ENCODE measurements at regions not wholly inside any gene's neighbourhood (a gene's known extent, or its start where the extent isn't known, plus 50 kb on each side); places are given as distances from the start of the nearest gene placed in this dataset.
"Not testable (repeated sequence)": the region's sequence is repeated elsewhere in the genome, so short reads cannot be mapped to it uniquely, and the experiment has no call there.

DNA sequence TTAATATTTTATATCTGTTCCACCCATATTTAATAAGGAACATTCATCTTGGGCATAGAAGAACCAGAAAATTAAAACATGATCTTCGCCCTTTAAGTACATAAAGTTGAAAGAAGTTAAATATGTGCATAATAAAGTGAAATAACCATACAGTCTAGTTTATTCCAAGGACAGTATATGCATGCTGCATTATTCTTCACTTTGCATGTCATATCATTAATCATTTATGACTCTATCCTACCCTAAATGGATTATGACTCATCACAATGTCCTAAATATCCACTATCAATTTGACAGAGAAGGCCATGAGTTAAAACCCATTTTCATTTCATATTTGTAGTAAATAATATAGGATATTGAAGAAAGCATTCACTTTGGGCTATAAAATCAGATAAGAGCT is 576.5 kb upstream of the GNPDA2 start:
- DNase-seq (ENCODE audit: low spot score in 2 of 2) = no peak
- Mint-ChIP-seq H3K36me3 (no peaks in the 10 kb centered on the region), H3K9me3 (peaks cover 0 to 2% of the 10 kb centered on the region in 2 donors), H3K27ac (no peak overlapping the region)
- no peak for ATAC-seq

DNA sequence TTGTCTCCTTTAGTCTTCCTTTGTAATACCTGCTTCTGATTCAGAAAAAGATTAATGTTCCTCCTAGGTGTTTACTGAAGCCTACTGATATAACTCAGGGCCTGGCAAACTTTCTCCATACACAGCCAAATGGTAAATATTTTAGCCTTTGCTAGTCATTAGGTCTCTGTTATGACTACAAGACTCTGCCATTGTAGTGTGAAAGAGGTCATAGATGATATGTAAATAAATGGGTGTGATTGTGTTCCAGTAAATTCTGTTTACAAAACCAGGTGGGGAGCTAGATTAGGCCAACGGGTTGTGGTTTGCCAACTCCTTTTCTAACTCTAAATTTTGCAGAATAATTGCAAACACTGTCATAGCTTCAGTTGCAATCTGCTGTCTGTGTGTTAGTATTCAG is 568.1 kb upstream of the GNPDA2 start:
- ATAC-seq (no peak), DNase-seq (ENCODE audit: low spot score in 2 of 2) (no peak)
- no peak overlapping the region for H3K27ac Mint-ChIP-seq
- H3K36me3 Mint-ChIP-seq = peaks cover 0 to 12% of the 10 kb centered on the region in 2 donors
- H3K9me3 Mint-ChIP-seq = peaks cover 38 to 39% of the 10 kb centered on the region in 2 donors

DNA sequence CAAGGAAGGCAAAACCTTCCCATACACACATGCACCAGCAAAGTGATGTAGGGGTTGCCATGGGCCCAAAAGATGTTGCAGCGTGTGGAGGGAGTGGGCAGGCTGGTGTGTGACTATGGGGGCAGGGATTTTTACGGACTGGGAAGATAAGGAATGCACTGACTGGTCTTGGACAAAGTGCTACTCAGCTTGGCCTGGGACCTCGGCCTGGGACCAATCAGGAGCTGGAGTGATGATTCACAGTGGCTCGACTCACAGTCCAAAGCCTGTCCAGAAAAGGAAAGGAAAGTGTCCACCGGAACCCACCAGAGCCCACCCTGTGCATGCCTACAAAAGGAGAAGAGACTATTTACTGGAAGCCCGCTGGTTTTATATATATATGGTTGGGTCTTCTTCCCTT is 567.0 kb upstream of the GNPDA2 start:
- Mint-ChIP-seq H3K36me3 (peaks cover 0 to 12% of the 10 kb centered on the region in 2 donors), H3K27ac (no peak overlapping the region), H3K9me3 (peaks cover 38 to 39% of the 10 kb centered on the region in 2 donors)
- no peak for DNase-seq (ENCODE audit: low spot score in 2 of 2)
- ATAC-seq = no peak

DNA sequence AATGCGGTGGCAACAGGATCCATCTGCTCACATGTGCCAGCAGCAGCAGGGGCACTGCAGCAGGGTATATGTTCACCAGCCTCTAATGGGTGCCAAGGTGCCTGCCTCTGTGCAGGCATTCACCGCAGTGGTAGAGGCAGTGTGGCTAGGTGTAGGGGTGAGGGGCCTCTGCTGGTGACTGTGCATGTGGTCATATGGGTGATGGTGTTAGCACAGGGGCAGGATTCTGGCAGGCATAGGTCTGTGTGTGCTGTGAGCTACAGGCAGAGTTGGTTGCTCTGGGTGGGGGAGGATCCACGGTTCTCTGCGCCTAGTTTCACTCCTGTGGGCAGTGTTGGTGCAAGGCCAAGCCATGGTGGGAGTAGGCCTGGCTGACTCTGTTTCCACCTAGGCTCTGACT is 566.5 kb upstream of the GNPDA2 start:
- Mint-ChIP-seq H3K27ac (no peak overlapping the region), H3K36me3 (peaks cover 0 to 12% of the 10 kb centered on the region in 2 donors), H3K9me3 (peaks cover 37 to 38% of the 10 kb centered on the region in 2 donors)
- no peak for DNase-seq (ENCODE audit: low spot score in 2 of 2)
- ATAC-seq = no peak

DNA sequence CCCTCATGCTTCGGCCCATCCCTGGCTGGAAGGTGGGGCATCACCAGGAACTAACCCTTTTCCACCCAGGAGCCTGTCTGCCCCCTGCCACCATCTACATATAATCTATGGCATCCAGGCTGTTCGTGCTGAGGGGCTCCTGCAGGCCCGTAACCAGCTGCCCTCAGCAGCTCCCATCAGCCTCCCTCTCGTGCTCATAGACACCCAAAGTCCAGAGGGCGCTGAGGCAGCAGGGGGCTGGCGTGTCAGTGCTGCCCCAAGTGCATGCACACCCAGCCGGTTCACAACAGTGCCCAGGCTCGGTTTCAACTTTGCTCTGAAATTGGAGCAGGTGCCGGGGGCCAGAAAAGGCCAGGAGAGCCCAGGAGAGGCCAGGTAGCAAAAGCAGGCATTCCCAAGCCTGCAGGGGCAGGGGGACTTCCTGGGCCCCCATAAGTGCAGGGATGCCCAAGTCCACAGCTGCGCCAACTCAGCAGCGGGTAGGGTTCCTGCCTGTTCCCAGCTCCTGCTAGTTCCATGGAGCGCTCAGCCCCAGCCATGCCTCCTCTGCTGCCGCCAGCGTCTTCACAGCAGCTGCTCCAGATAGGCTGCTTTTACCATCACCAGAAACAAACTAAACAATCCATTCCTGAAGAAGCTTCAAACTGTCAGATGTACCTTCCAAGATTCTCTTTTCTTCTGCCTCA is 558.2 kb upstream of the GNPDA2 start:
- Mint-ChIP-seq H3K27ac (no peak overlapping the region), H3K9me3 (peaks cover 10 to 14% of the 10 kb centered on the region in 2 donors), H3K36me3 (peaks cover 0 to 4% of the 10 kb centered on the region in 2 donors)
- no peak for ATAC-seq
- no peak for DNase-seq (ENCODE audit: low spot score in 2 of 2)

DNA sequence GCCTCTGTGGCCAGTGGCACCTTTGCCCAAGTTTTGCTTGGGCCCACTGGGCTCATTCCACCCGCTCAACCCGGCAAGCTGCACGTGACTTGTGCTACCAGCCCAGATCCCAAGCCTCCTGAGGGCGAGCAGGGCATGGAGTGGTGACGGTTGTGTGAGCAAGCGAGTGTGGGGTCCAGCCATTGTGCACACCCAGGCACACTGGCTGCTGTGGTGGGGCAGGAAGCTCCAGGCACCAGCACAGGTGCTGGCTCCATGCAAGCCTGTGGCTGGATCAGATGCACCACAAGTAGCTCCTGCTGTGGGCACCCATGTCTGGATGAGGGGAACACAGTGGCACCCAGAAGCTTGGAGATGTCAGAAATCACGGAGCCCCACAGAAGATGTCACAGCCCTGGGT is 557.0 kb upstream of the GNPDA2 start:
- no peak for ATAC-seq
- H3K27ac Mint-ChIP-seq = no peak overlapping the region
- H3K9me3 Mint-ChIP-seq = peaks cover 10 to 14% of the 10 kb centered on the region in 2 donors

DNA sequence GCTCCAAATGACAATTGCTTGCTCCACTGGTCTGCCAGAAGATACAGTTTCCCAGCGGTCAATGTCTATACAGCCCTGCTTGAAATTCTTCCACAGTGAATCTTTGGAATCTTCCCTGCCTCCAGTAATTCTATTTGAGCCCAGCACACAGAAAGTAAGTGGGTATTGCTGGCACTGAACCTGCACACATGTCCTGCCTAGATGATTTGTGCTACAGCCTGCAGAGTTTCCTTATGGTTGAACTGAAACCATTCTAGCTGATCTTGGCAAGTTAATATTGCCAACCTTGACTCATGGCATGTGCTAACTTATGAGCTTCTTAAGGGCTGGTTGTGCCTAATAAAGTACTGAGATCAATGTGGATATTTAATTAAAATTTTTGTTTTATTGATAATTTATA is 553.8 kb upstream of the GNPDA2 start:
- ATAC-seq = no peak
- Mint-ChIP-seq H3K9me3 (peaks cover 4 to 5% of the 10 kb centered on the region in 2 donors), H3K36me3 (peaks cover 0 to 3% of the 10 kb centered on the region in 2 donors), H3K27ac (no peak overlapping the region)
- no peak for DNase-seq (ENCODE audit: low spot score in 2 of 2)

More for the DNA sequence above, 557.0 kb upstream of the GNPDA2 start:
- H3K36me3 Mint-ChIP-seq = peaks cover 0 to 4% of the 10 kb centered on the region in 2 donors
- DNase-seq (ENCODE audit: low spot score in 2 of 2) = no peak

DNA sequence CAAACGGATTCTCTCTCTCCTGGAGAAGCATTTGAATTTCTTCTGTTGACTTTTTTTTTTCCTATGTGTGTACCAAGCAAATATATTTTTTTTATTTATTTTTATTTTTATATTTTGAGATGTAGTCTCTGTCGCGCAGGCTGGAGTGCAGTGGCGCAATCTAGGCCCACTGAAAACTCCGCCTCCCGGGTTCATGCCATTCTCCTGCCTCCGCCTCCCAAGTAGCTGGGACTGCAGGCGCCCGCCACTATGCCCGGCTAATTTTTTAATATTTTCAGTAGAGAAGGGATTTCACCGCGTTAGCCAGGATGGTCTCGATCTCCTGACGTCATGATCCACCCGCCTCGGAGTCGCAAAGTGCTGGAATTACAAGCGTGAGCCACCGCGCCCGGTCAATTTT is 549.5 kb upstream of the GNPDA2 start:
- ATAC-seq (no peak), DNase-seq (ENCODE audit: low spot score in 2 of 2) (no peak)
- H3K36me3 Mint-ChIP-seq = no peaks in the 10 kb centered on the region
- no peak overlapping the region for H3K27ac Mint-ChIP-seq
- H3K9me3 Mint-ChIP-seq = peaks cover 13 to 26% of the 10 kb centered on the region in 2 donors

DNA sequence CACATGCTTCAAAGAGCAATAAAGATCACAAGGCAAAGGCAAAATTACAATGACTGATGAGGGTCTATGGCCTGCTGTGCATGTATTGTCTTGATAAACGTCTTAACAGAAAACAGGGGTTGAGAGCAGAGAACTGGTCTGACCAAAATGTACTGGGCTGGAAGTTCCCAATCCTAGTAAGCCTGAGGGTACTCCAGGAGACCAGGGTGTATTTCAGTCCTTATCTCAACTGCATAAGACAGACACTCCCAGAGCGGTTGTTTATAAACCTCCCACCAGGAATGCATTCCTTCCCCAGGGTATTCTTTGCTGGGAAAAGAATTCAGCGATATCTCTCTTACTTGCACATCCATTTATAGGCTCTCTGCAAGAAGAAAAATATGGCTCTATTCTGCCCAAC is 521.8 kb upstream of the GNPDA2 start:
- peaks cover 15 to 16% of the 10 kb centered on the region in 2 donors for H3K9me3 Mint-ChIP-seq
- ATAC-seq; DNase-seq (ENCODE audit: low spot score in 2 of 2); H3K27ac Mint-ChIP-seq; H3K36me3 Mint-ChIP-seq: not testable (repeated sequence)

DNA sequence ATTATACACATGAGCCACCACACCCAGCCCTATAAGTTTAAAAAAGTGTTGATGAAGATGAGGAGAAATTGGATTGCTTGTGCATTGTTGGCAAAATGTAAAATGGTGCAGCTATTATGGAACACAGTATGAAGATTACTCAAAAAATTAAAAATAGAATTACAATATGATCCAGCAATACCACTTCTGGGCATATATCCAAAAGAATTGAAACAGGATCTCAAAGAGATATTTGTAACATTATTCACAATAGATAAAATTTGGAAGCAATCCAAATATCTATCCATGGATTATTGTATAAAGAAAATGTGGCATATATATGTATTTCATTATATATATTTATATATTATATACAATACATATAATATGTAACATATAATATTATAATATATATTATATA is 515.6 kb upstream of the GNPDA2 start:
- peaks cover 8 to 10% of the 10 kb centered on the region in 2 donors for H3K9me3 Mint-ChIP-seq
- no peak for ATAC-seq
- no peaks in the 10 kb centered on the region for H3K36me3 Mint-ChIP-seq
- no peak overlapping the region for H3K27ac Mint-ChIP-seq
- no peak for DNase-seq (ENCODE audit: low spot score in 2 of 2)

DNA sequence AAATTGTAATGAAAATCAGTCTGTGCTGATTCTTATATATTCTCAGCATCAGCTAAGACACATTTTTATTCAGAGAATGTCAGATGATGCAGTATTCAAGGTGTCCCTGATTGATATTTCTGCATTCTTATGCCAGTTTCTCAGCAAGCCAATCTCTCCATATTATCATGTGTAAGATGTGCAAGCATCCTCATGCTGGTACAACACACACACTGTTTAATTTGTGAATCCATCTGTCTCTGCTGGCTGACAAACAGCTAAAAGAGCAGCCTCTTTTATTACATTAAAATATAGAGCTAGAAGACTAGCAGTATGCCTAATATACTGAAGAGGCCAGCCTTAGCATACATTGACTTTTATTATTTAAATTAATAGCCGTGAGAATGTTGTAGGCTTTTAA is 502.9 kb upstream of the GNPDA2 start:
- Mint-ChIP-seq H3K27ac (no peak overlapping the region), H3K9me3 (peaks cover 4 to 5% of the 10 kb centered on the region in 2 donors), H3K36me3 (no peaks in the 10 kb centered on the region)
- ATAC-seq = no peak
- no peak for DNase-seq (ENCODE audit: low spot score in 2 of 2)

DNA sequence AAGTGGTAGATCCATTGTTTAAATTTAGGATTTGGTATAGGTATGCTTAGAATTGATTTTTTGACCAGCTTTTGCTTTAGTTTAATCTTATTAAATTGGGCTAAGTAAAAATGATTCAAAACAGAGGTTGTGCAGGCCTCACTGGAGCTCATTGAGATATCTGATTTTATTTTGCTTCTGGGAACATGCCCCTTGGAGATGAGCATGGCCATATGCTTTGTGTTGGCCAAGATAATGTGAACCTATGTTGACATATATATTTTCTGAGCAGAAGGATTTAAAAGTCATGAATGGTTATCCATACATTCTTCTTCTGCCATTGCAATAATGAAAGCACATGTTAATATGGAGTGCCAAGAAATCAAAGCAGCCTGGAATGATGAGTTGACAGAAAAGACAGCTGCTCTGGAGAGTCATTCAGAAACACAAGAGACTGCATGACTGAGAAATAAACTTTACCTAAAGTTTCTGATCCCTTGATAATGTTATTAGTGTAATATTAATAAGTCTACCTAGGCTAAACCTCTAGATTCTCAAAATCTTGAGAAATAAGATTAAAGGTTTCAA is 489.7 kb upstream of the GNPDA2 start:
- DNase-seq (ENCODE audit: low spot score in 2 of 2) (no peak), ATAC-seq (no peak)
- Mint-ChIP-seq H3K27ac (no peak overlapping the region), H3K36me3 (no peaks in the 10 kb centered on the region), H3K9me3 (peaks cover 0 to 9% of the 10 kb centered on the region in 2 donors)

DNA sequence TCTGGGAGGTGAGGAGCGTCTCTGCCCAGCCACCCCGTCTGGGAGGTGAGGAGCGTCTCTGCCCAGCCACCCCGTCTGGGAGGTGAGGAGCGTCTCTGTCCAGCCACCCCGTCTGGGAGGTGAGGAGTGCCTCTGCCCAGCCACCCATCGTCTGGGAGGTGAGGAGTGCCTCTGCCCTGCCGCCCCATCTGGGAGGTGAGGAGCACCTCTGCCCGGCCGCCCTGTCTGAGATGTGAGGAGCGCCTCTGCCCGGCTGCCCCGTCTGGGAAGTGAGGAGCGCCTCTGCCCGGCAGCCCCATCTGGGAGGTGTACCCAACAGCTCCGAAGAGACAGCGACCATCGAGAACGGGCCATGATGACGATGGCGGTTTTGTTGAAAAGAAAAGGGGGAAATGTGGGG is 482.1 kb upstream of the GNPDA2 start:
- not testable (repeated sequence) for ATAC-seq; H3K36me3 Mint-ChIP-seq; H3K27ac Mint-ChIP-seq; DNase-seq (ENCODE audit: low spot score in 2 of 2)
- peaks cover 21 to 30% of the 10 kb centered on the region in 2 donors for H3K9me3 Mint-ChIP-seq

DNA sequence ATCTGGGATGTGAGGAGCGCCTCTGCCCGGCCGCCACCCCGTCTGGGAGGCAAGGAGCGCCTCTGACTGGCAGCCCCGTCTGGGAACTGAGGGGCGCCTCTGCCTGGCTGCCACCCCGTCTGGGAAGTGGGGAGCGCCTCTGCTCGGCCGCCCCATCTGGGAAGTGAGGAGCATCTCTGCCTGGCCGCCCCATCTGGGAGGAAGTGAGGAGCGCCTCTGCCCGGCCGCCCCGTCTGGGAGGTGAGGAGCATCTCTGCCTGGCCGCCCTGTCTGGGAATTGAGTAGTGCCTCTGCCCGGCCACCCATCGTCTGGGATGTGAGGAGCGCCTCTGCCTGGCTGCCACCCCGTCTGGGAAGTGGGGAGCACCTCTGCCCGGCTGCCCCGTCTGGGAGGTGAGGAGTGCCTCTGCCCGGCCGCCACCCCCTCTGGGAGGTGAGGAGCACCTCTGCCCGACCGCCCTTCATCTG is 481.5 kb upstream of the GNPDA2 start:
- H3K9me3 Mint-ChIP-seq = peaks cover 21 to 30% of the 10 kb centered on the region in 2 donors
- not testable (repeated sequence) for H3K36me3 Mint-ChIP-seq; DNase-seq (ENCODE audit: low spot score in 2 of 2); H3K27ac Mint-ChIP-seq; ATAC-seq

DNA sequence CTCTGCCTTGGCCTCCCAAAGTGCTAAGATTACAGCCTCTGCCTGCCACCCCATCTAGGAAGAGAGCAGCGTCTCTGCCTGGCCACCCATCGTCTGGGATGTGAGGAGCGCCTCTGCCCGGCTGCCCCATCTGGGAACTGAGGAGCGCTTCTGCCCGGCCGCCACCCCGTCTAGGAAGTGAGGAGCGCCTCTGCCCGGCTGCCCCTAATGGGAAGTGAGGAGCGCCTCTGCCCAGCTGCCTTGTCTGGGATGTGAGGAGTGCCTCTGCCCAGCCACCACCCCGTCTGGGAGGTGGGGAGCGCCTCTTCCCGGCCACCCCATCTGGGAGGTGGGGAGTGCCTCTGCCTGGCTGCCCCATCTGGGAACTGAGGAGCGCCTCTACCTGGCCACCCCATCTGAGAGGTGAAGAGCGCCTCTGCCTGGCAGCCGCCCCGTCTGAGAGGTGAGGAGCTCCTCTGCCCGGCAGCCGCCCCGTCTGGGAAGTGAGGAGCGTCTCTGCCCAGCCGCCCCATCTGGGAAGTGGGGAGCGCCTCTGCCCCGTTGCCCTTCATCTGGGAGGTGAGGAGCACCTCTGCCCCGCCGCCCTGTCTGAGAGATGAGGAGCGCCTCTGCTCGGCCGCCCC is 481.0 kb upstream of the GNPDA2 start:
- H3K9me3 Mint-ChIP-seq = peaks cover 21 to 30% of the 10 kb centered on the region in 2 donors
- DNase-seq (ENCODE audit: low spot score in 2 of 2); H3K27ac Mint-ChIP-seq; H3K36me3 Mint-ChIP-seq; ATAC-seq: not testable (repeated sequence)

DNA sequence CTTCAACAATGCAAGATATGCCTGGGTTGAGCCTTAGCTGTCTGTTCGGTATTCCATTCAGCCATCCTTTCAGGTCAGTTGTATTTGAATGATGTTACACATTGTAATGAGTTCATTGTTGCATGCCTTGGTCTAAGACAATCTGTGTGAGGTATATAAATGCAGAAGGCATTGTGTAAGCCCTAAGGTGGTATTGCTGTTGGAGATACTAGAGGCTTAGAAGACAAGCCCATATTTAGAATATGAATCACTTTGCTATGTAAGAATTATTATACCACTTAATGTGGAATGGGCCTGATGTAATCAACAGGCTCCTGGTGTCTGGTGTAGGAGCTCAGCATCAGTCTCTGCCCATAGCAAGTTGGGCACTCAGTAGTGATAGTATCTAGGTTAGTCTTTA is 473.4 kb upstream of the GNPDA2 start:
- ATAC-seq (no peak), DNase-seq (ENCODE audit: low spot score in 2 of 2) (no peak)
- H3K9me3 Mint-ChIP-seq = peaks cover 9 to 21% of the 10 kb centered on the region in 2 donors
- no peak overlapping the region for H3K27ac Mint-ChIP-seq
- H3K36me3 Mint-ChIP-seq = no peaks in the 10 kb centered on the region

DNA sequence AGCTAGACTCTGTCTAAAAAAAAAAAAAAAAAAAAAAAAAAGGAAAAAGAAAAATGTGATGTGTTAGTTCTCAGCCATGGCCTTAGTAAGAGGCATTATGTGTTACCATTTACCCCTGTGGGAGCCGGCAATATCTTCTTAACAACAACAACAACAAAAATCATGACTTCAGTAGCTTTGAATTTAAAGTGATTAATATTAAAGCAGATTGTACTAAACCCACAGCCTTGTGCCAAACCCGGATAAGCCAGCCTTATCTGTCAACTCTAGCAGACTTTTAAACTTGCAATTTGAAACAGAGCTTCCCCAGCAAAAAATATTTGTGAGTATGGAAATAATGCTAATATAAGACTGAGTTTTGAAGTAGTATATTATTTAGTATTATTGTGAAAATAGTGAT is 462.1 kb upstream of the GNPDA2 start:
- H3K36me3 Mint-ChIP-seq = no peaks in the 10 kb centered on the region
- H3K27ac Mint-ChIP-seq = no peak overlapping the region

More for the DNA sequence above, 462.1 kb upstream of the GNPDA2 start:
- ATAC-seq (no peak), DNase-seq (ENCODE audit: low spot score in 2 of 2) (no peak)
- H3K9me3 Mint-ChIP-seq = peaks cover 6 to 8% of the 10 kb centered on the region in 2 donors
